ENCODE measurements at regions not wholly inside any gene's neighbourhood (a gene's known extent, or its start where the extent isn't known, plus 50 kb on each side); places are given as distances from the start of the nearest gene placed in this dataset.
"Not testable (repeated sequence)": the region's sequence is repeated elsewhere in the genome, so short reads cannot be mapped to it uniquely, and the experiment has no call there.

DNA sequence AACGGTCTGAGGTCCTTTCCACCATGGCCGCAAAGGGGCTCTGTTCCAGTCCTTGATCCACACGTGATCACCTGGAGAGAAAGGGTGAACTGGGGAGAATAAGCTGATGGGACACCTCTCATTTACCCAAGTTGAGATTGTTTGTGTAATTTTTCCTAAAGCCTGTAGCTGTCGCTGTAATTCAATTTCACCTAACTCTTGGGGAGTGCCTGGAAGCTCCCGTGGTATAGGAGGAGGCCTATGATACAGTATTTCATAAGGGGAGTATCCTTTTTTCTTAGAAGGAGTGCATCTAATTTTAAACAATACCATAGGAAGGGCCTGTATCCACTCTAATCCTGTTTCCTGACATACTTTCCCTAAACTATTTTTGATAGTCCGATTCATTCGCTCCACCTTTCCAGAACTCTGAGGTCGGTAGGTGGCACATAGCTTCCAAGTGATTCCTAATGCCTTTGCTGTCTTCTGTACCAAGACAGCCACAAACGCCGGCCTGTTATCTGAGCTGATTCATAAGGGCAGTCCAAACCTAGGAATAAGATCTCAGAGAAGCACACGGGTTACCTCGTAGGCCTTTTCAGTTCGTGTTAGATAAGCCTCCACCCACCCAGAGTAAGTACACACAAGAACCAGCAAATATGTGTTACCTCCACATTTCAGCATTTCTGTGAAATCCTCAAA, 78.9 kb upstream of the VEPH1 start:
- H4K20me1 ChIP-seq (ENCODE audit: insufficient read depth); H3K36me3 ChIP-seq (ENCODE audit: control insufficient read depth in 1 of 2, insufficient read depth in 2 of 2, low read length in 2 of 2); H3K4me3 ChIP-seq (replicated peaks in 1 of 2; ENCODE audit: low read depth in 1 of 2, low read length in 2 of 2); H3K79me2 ChIP-seq (ENCODE audit: insufficient read depth, low read length); H2AFZ ChIP-seq (ENCODE audit: low read depth, low read length, poor library complexity, severe bottlenecking); intact Hi-C loops (cut with micrococcal nuclease); BruUV-seq (replicated peaks); H3K9me3 ChIP-seq (ENCODE audit: control insufficient read depth in 1 of 2, insufficient read depth in 1 of 2, low read depth in 1 of 2, low read length in 2 of 2); H3K9me2 ChIP-seq (ENCODE audit: insufficient read depth); POLR2A ChIA-PET; ATAC-seq; H3K4me1 ChIP-seq (ENCODE audit: control insufficient read depth in 1 of 2, insufficient read depth in 2 of 2, low read length in 2 of 2); H3K9ac ChIP-seq (ENCODE audit: low read length); H3K4me2 ChIP-seq (ENCODE audit: low read length); RAD21 ChIA-PET (ENCODE audit: low non-redundant PET in 1 of 2, low total read pairs in 2 of 2, uncharacterized antibody in 2 of 2, unreplicated experiment in 2 of 2); H3K27ac ChIP-seq (ENCODE audit: low read depth, low read length); H3K27me3 ChIP-seq (ENCODE audit: insufficient read depth, low read length): not testable (repeated sequence)
- CTCF ChIA-PET: interaction anchor here (0.8 to 1.6 kb wide), 4 partner anchors 10 to 1213 kb away, joined by 3 to 7 read pairs (median 4); no protein-coding TSS in a partner anchor
- peak; percentile 7 for DNase-seq (ENCODE audit: low read depth, low spot score)
- peak; percentile 43 for TF ChIP-seq RAD21 (IDR thresholded peaks at IDR 0.05; ENCODE audit: low read depth)
- TF ChIP-seq, protein P1, sequence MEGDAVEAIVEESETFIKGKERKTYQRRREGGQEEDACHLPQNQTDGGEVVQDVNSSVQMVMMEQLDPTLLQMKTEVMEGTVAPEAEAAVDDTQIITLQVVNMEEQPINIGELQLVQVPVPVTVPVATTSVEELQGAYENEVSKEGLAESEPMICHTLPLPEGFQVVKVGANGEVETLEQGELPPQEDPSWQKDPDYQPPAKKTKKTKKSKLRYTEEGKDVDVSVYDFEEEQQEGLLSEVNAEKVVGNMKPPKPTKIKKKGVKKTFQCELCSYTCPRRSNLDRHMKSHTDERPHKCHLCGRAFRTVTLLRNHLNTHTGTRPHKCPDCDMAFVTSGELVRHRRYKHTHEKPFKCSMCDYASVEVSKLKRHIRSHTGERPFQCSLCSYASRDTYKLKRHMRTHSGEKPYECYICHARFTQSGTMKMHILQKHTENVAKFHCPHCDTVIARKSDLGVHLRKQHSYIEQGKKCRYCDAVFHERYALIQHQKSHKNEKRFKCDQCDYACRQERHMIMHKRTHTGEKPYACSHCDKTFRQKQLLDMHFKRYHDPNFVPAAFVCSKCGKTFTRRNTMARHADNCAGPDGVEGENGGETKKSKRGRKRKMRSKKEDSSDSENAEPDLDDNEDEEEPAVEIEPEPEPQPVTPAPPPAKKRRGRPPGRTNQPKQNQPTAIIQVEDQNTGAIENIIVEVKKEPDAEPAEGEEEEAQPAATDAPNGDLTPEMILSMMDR (IDR thresholded peaks at IDR 0.05 in 2 of 3, conservative IDR thresholded peaks at IDR 0.05 in 1 of 3; ENCODE audit: borderline replicate concordance in 1 of 3, insufficient read depth in 1 of 3, low read depth in 2 of 3, low read length in 2 of 3): peak in 1 of 3 experiments; percentile 33; a peak in 1 of 6 replicates

DNA sequence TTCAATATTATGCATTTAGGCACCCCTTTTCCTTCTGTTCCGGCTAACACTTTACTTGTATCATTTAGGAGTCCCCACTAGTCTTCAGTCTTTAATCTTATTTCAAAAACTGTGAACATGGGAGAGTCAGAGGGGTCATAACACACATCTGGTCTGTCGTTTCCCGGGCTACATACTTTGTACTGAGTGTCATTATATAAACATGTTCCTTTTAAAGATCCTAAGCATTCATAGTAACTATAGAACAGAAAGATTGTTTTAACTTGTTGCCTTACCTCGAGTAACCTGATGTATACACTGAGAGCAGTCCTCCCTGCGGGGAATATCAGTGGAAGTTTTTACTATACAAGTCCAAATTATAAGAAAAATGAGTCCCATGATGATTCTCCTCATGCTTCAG, 78.2 kb upstream of the VEPH1 start:
- no peak for DNase-seq (ENCODE audit: low read depth, low spot score)
- CTCF ChIA-PET: interaction anchor here (1.3 kb wide), 1 partner anchor 1214 kb away, joined by 3 read pairs; no protein-coding TSS in a partner anchor
- Histone ChIP-seq H3K27me3 (ENCODE audit: insufficient read depth, low read length) (no peaks in the 10 kb centered on the region), H2AFZ (ENCODE audit: low read depth, low read length, poor library complexity, severe bottlenecking) (no peak overlapping the region), H3K79me2 (ENCODE audit: insufficient read depth, low read length) (no peaks in the 10 kb centered on the region), H3K9me2 (ENCODE audit: insufficient read depth) (no peaks in the 10 kb centered on the region), H3K4me1 (ENCODE audit: control insufficient read depth in 1 of 2, insufficient read depth in 2 of 2, low read length in 2 of 2) (no peaks in the 10 kb centered on the region), H3K4me3 (replicated peaks in 1 of 2; ENCODE audit: low read depth in 1 of 2, low read length in 2 of 2) (no peak overlapping the region), H4K20me1 (ENCODE audit: insufficient read depth) (no peaks in the 10 kb centered on the region), H3K9ac (ENCODE audit: low read length) (no peak overlapping the region), H3K4me2 (ENCODE audit: low read length) (no peak overlapping the region), H3K9me3 (ENCODE audit: control insufficient read depth in 1 of 2, insufficient read depth in 1 of 2, low read depth in 1 of 2, low read length in 2 of 2) (no peaks in the 10 kb centered on the region), H3K36me3 (ENCODE audit: control insufficient read depth in 1 of 2, insufficient read depth in 2 of 2, low read length in 2 of 2) (no peaks in the 10 kb centered on the region), H3K27ac (ENCODE audit: low read depth, low read length) (no peak overlapping the region)
- intact Hi-C loops (cut with micrococcal nuclease): no loop called here
- POLR2A ChIA-PET: no interaction called here
- no TSS peak for BruUV-seq (replicated peaks)
- TF ChIP-seq EZH2 (IDR thresholded peaks at IDR 0.05) (no peak), EGR1 (IDR thresholded peaks at IDR 0.05; ENCODE audit: low read depth) (no peak), ZNF274 (IDR thresholded peaks at IDR 0.05; ENCODE audit: low read depth, low read length) (no peak), REST (IDR thresholded peaks at IDR 0.05; ENCODE audit: low read depth) (no peak), SP1 (IDR thresholded peaks at IDR 0.05; ENCODE audit: low read depth) (no peak), YY1 (IDR thresholded peaks at IDR 0.05; ENCODE audit: extremely low read depth, insufficient replicate concordance, low read depth, low read length) (no peak), JUND (IDR thresholded peaks at IDR 0.05) (no peak)
- TF ChIP-seq, protein P1 (IDR thresholded peaks at IDR 0.05 in 2 of 3, conservative IDR thresholded peaks at IDR 0.05 in 1 of 3; ENCODE audit: borderline replicate concordance in 1 of 3, insufficient read depth in 1 of 3, low read depth in 2 of 3, low read length in 2 of 3): no peak
- ATAC-seq: no peak
- RAD21 ChIA-PET (ENCODE audit: low non-redundant PET in 1 of 2, low total read pairs in 2 of 2, uncharacterized antibody in 2 of 2, unreplicated experiment in 2 of 2): no interaction called here
